HS-27A (cell line): ENCODE measurements at regions not wholly inside any gene's neighbourhood (a gene's known extent, or its start where the extent isn't known, plus 50 kb on each side); places are given as distances from the start of the nearest gene placed in this dataset.

Experiments used
- DNase-seq: peaks from one replicate; pipeline ENCODE4 v3.0.0-alpha.2; 2012; ENCODE audit warnings: low read depth, missing footprints

DNA sequence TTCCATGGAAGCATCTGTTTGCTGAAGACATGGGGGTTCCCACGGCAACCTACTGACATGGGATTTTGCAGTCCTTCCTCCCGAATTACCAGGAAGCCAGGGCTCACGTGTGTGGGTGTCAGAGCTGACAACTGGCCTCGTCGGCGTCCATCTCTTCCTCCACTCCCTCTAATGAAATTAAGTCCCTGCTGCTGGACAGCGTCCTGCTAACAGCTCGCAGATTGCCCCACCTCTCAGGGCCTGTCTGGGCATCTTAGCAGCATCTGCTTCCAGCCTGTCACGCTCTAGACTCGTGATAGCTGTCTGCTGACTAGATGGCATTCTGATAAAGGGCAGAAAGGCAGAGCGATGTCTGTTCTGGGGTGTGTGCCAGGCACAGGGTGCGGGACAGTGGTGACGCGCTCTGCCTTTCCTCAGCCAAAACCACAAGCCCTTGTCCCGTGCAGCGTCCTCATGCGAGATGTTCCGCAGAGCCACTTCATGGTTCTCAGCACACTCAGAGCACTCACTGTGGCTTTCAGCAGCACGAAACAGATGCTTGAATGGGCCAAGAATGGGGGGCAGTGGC lies 161.1 kb downstream of the ARL4C start:
- no peak for DNase-seq

DNA sequence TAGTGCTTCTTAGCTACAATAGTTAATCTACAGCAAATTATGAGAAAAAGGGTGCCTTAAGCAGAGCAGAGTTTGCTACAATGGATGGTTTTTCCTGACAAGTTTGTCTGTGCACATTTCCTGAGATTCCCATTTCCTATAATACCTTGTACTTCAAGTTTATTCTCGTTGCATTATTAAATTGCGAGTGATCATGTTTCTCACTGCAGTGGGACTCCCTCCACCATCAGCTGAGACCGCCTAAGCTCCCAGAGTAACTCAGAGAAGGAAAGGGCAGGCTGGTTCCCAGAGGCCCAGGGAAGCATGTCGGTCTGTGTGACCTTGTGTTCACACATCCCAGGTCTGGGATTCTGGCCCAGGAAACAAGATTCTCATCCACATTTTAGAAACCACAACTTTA lies 162.1 kb downstream of the ARL4C start:
- no peak for DNase-seq

DNA sequence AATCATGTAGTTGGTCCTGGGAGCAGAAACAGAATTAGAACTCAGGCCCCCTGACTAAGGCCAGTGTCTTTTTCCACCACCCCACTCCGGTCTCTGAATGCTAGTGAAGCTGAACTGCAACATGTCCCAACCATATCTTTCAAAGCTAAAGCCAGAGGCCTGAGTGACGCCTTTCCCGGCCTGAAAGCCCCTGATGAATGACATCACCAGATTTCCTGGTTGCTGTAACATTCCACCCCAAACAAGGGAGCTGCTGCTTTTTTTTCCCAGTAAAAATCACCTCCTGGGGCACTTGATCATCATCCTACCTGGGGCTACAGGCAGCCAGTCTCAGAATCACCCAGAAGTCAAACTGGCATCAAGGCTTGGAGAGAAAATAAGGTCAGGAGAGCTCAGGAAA lies 162.7 kb downstream of the ARL4C start:
- no peak for DNase-seq

DNA sequence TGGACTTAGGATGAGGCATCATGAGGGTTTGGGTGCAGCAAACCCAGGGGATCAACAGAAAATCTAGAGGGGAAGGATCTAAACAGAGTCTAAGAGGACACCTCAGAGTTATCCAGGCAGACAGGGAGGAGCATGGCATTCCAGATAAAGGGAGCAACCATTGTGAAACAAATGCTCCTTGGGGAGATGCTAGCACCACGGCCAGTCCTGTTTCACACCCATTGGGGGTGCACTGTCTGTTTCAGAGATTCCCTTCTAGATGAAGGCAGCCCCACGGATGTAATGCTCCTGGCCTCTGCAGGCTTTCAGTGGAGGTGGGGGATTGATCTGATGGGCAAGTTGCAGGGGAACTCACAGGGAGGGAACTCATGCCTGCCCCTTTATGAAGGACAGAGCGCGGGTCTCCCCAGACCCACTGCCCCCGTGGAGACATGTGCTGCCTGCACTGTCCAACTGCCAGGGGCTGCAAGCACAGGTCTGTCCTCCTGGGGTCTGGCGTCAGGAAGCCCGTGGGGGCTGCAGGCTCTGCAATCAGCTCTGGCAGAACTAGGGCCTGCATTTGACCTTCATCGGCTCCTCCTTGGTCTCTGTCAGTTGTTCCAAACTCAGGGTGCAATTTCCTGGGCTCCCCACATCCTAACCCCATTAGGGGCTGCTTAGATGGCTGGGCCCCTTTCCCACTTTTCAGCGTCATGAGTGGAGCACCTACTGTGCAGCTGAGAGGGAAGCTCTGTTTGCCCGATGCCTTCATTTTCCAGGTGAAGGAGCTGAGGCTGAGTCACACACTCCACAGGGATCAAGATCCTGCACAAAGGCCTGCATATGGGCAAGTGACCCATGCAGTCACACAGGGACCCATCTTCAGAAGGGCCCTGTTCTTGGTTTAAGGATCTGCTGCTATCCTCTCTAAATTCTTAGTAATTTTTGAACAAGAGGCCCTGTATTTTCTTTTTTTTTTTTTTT lies 163.4 kb downstream of the ARL4C start:
- no peak for DNase-seq

DNA sequence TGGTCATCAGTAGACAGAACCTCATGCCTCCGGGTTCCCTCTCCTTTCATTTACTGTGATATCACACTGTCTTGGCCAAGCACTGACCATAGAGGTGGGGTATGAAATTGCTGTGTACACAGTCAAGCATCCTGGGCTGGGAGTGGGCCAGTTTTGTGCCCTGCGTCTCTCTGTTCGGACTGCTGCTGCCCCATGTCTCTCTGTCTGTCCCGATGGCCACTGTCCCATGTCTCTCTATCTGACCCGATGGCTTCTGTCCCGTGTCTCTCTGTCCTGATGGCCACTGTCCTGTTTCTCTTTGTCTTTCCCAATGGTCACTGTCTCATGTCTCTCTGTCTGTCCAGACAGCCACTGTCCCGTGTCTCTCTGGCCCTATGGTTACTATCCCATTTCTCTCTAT lies 164.9 kb downstream of the ARL4C start:
- no peak for DNase-seq

DNA sequence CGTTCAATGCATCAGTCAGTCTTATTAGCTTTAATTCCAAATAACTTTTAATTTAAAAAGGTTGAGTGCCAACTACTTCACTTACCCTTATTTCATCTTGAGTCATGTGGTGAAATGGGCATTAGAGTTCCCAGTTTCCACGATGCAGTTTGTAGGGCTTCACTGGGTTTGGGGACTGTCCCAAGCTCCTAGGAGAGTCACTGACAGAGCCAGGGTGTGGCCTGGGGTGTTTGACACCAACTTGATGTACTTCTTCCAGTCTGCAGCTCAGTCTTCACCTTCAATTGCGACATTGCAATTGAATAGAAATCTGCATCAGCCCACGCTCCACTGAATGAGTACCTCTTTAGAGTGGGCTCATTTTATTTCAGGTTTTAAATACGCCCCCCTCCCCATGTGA lies 165.3 kb downstream of the ARL4C start:
- no peak for DNase-seq

DNA sequence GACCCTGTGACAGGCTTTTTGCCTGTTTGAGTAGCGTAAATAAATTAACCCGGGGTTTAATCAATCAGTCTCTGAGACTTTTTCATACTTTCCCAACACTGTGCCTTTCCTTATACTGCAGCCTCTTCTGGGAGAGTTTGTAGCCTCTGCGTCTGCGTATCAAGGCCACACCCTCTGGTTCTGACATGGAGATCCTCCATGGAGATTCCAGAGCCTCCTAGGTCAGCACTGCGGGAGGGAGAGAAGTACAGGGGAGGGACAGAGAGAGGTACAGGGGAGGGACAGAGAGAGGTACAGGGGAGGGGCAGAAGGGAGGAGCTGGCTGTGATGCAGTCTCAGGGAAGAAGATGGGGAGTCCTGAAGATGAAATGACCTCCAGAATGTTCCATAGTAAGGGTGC lies 166.0 kb downstream of the ARL4C start:
- DNase-seq, result no peak

DNA sequence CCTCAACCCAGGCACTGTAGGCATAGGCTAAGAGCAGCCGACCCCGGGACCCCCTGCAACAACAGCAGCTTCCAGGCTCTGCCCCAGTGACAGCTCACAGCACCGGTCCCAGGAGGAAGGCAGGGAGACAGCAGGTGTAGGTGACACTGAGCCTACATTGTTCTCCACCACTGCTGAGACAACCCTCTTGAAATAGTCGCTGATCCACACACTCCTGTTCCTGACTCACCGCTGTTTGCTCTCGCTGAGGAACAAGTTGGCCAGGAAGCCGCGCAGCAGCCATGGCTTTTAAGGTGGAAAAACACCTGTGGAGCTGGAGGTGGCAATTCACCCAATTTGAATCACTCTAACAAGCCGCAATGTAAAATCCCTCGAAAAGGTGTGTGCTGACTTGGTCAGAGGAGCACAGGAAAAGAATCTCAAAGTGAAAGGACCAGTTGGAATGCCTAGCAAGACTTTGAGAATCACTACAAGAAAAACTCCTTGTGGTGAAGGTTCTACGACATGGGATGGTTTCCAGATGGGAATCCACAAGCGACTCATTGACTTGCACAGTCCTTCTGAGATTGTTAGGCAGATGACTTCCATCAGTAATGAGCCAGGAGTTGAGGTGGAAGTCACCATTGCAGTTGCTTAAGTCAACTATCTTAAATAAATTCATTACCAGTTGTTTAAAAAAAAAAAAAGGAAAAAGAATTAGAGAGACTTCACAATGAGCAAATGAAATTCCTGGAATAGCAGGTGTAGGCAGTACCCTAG lies 167.5 kb downstream of the ARL4C start:
- DNase-seq, result no peak

DNA sequence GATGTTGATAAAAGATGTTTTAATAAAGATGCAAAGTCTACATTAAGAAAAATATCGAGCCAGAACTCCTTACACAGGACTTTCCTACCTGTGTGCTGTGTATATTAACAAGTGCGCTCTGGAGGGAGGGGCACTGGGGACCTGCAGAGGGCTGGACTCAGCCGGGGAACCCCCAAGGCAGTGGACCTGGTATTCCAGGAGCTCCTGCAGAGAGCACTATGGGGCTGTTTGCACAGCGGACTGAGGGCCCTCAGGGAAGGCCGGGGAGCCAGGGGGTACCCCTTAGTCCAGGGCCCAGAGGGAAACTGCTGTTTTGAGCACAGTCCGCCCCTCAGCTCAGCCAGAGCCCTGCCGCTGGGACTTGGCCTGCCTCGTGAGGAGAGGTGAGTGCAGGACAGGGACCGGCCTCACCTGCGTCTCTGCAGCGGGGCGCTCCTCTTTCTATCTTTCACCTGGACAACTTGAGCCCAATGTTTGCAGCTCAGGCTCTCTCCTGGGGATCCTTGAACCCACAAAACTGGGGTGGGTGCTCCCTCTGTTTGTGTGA lies 168.4 kb downstream of the ARL4C start:
- no peak for DNase-seq

DNA sequence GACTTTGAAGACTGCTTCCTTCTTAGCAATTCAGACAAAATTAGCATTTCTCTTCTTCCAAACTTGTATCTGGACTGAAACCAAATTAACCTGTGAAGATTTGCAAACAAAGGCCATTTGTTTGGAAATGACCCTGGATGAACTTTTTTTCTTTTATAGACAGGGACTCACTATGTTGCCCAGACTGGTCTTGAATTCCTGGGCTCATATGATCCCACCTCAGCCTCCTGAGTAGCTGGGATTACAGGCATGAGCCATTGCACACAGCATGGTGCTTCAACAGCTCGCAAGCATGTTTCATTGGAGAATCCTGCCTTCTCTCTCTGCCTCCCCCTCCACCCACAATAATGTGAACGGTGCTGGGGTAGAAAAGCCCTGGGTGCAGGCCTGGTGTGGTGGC lies 170.2 kb downstream of the ARL4C start:
- DNase-seq, result no peak

DNA sequence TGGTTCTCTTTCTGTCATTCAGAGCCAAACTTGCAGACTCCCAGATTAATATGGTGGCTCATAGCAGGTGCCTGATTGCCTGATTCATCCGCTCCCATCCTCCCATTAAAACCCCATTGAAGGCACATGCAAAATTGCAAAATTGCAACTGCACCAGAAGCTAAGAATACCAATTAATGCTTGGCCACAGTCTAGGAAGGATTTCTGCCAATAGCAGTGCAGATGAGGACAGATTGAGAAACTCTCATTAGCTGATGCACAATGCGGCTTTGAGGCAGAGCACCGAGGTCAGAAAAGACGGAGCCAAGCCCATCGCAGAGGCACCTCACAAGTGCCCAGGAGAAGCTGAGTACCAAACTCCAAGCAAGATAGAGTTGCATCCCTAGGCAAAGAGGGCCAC lies 172.8 kb downstream of the ARL4C start:
- DNase-seq, result no peak

DNA sequence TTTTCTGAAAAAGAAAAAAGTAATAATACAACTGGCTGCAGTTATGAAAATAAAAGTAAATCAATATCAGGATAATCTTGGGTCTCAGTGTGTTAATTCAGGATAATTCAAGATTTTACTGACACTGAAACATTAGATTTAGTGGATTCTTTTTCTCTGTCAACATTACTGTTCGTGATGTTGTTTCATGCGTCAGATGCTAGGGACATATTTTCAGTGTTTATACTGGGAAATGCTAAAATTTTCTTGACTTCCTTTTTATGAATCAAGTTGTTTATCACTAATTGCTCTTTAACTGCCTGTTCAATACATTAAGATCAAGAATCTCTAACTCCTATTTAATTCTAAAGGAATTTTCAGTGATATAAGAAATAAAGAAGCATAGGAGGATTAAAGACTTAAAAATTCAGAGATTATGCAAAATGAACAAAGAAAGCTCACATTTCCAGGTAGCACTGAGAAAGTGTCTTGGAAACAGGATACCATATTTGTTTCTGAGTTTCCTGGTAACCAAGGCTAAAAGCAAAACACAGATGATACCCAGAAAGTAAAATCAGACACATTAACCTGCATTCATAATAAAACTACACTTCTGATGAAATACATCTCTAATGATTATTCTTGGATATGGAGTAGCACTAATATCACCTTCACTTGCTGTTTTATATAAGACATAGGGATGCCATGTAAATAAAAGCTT lies 174.0 kb downstream of the ARL4C start:
- DNase-seq, result no peak

DNA sequence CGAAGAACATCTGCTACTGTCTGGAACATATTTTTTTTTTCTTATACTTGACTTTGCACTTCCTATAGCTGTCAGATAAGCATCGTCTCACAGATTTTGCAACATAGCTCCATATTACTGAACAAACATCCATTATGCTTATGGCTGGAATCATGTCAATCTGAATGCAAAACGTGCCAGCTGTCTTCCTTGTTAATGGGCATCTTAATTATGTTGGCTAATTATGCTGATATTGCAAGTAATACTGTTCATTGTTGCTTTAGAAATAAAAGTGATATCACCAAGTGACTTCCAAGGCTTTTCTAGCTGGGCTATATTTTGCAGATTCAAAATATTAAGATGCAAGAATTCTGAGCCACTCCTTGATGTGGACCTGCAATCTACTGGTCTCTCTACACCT lies 176.8 kb downstream of the ARL4C start:
- no peak for DNase-seq

DNA sequence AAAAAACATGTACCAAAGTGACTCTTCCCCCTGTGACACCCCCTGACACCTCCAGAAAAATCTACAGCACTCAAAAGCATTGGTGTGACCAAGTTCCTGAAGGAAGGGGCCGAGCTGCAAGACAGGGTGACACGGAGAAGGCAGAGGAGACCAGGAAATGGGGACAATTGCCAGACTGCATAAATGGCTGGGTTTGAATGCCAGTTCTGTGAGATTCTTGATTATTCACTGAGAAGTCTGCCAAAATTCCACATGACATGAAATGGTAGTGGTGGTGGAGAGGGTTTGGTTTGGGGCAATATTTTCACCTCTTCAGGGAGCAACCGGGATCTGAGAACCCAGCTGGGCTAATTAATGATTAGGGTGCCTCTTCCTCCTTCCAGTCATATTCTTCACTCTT lies 178.5 kb downstream of the ARL4C start:
- no peak for DNase-seq

DNA sequence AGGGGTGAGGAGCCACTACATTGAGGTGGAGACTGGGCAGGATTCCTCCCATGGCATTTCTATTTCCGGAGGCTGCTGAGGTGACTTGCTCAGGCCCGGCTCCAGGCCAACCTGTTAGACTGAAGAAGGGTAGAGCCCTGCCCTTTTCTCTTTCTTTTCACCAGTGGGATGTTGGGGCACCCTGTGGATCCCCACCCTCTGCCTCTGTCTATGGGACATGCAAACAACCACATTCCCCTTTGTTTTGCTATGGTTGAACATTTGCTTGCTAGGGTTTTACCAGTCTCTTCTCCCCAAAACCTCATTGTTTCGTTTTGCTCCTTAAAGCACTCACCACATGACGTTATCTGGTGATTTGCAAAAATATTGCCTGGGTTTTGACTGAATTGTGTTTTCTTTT lies 183.3 kb downstream of the ARL4C start:
- DNase-seq, result no peak

DNA sequence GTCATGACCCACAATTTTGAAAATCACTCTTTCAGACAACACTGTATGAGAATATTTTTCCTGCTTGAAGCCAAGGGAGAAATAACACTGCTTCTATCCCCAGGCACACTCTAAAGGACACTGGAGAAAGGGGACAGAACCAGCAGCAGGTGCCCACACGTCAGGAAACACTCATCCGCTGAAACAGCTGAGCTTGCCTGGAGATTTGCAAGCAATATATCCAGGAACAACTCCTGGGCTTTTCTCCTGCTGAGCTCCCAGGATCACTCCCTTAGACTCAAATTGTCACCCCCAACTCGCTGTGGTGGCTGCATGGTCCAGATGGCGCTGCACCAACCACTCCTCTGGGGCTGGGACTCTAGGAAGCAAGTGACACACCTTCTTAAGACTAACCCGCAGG lies 186.7 kb downstream of the ARL4C start:
- no peak for DNase-seq

DNA sequence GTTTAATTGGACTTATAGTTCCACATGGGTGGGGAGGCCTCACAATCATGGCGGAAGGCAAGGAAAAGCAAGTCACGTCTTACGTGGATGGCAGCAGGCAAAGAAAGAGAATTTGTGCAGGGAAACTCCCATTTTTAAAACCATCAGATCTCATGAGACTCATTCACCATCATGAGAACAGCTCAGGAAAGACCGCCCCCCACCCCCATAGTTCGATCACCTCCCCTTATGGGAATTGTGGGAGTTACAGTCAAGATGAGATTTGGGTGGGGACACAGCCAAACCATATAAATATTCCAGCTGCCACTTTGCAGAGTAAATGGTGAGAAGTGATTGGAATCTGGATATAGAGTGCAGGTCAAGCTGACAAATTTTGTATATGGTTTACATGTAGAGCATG lies 187.4 kb downstream of the ARL4C start:
- no peak for DNase-seq

DNA sequence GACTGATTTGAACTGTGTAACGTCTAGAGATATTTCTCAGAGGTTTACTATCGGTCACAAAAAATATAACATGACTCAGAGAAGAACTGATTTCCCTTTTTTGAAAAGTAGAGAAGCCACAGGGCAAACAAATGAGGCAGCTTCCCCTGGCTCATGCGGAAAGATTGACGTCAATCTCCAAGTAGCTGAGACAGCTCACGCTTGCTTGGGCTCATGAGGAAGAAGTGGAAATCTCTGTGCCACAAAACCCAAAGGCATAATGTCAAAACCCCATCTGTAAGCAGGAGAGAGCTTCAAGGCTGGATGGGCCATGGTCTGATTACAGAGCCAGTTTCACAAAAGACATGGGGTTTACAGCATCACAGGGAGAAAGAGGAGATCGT lies 188.1 kb downstream of the ARL4C start:
- DNase-seq, result no peak

DNA sequence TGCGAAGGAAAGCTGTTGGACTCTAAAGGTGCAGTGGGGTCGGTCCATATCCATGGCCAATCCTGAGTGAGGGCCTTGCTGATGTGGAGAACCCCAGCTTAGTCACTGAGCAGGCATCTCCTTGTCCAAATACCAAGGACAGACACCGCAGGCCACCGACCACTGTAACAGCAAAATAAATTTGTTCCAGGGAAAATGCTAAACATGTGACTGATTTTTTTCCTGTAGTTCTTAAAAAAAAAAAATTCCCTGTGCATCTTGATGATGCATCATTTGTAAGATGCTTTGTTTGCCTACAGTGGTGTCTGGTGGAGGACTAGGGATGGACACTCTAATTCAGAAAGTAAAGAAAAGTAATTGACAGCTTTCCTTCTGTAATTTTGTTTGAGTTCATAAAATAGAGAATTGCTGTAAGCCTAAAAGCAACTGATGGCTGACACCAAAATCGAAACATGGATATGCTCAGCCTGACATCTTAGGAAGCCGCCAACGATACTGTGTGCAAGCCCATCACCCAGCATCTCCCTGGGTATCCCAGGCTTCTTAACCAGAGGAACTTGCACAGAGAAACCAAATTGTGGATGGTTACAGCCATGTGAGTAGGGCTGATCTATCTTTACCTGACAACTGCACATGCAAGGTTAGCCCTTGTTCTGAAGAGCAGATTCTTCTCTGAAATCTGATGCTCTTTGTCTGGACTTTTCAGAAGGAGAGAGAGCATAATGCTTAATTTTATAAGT lies 188.6 kb downstream of the ARL4C start:
- no peak for DNase-seq

DNA sequence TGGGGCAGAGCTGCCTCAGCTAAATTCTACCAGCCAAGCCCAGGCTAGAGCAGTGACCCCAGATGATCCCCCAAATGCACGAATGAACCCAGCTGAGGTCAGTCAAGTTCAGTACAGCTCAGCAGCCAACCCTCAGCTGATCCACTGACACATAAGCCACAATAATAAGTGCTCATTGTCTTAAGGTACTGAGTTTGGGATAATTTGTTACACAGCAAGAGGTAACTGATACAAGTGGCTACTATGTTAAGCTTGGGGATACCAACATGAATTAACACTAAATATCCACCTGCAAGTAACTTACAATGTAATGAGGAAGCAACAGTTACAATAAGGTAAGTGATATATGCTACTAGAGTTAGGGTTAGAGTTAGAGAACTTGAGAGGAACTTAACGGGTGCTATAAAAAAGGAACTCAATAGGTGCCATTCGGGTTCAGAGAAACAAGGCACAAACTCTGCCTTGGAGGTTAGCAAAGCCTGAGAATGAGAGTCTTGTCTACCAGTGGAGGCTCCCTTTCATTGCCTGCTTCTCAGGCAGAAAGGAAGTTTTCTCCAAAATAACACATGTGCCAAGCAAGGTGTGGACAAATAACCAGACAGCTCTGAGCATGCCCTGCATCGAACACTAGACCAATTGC lies 189.4 kb downstream of the ARL4C start:
- no peak for DNase-seq
